ENCODE measurements at regions not wholly inside any gene's neighbourhood (a gene's known extent, or its start where the extent isn't known, plus 50 kb on each side); places are given as distances from the start of the nearest gene placed in this dataset.
"Not testable (repeated sequence)": the region's sequence is repeated elsewhere in the genome, so short reads cannot be mapped to it uniquely, and the experiment has no call there.

GRCh38 chr2:16391986-16392385, 273.6 kb downstream of the CYRIA start:
- no peak for DNase-seq

DNA sequence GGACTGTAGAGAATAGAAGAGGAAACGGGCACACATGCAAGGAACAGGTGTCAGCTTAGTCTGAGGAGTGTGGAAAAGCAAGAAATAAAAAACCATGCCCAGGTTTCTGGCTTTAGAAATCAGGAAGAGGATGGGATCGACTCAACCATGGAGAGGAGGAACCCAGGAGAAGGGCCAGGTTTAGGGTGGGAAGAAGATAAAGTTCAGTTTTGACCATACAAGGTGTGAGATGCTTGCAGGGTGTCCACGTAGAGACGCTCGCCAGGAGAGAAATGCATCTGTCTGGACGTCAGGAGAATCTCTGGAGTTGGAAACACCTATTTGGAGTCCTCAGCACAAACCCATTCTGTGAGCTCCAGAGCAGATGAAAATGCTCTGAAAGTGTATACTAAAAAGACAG, 275.1 kb downstream of the CYRIA start:
- no peak for DNase-seq

DNA sequence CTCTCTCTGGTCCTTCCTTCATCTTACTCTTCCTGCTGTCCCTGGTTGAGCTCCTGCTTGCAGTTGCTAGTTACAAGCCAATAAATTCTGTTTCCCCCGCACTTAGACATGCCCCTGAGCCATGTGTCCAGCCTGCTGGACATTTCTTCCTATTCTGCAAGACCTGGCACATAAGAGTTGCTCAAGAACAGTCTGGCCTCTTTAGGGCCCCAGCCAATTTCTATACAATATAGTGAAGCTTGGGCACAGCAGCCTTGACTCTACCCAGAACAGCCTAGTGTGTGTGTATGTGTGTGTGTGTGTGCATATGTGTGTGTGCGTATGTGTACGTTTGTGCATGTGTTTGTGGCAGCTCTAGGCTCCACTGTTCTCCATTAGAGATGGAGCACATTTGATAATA, 276.0 kb downstream of the CYRIA start:
- no peak for DNase-seq

GRCh38 chr2:16388199-16388830, 277.3 kb downstream of the CYRIA start:
- DNase-seq = not testable (repeated sequence)

- DNase-seq = no peak
Measured at GRCh38 chr2:16387461-16387984, 278.1 kb downstream of the CYRIA start.

DNA sequence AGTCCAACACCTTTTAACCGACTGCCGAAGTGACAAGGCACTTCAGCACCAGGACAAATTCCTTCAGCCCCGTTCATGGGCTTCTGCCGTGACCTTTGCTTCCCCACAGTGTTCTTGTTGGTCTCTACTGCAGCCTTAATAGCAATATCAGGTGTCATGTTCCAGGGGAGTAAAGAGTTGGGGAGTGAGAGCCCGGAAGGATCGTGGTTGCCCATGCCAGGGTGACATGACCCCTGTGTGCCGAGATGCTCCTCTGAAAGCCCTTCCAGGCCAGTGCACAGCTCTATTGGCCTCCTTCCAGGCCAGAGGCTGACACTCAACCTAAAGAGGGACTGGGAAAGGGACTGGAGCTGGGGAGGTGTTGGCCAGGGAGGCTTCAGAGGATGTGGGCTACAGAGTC, 279.2 kb downstream of the CYRIA start:
- no peak for DNase-seq

DNA sequence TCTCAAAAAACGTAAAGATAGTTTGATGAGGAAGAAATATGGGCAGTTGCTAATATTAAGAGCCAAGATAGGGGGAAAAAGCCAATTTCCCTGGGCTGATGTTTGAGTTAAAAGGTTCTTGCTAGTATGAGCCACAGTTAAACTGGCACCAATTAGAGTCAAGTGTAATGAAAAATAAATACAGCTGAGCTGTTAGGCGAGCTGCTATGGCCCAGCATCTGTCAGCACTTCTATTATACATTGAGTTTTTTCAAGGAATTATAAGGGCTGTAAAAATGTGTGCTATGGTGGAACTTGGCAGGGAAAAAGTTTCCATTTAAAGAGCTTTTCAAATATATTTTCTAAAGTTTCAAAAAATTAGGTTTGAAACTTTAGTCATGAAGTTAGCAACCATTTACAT, 279.6 kb downstream of the CYRIA start:
- DNase-seq = no peak

DNA sequence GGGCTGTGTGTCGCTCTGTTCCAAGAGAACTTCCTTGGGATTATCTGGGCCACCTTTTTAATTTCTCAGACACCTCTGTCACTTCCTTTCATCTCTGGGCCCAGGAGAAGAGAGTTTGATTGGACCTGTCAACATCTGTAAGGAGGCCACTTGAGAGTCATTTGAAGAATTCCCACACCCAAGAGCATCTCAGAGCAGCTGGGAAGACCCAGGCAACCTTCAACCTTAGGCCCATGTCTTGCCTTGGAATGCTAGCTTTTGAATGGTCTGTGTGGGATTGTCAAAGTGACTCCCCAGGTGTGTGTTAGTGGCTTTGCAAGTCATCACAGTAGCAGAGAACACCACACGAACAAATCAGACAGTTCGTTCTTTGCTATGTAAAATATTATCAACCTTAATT, 280.3 kb downstream of the CYRIA start:
- no peak for DNase-seq

DNA sequence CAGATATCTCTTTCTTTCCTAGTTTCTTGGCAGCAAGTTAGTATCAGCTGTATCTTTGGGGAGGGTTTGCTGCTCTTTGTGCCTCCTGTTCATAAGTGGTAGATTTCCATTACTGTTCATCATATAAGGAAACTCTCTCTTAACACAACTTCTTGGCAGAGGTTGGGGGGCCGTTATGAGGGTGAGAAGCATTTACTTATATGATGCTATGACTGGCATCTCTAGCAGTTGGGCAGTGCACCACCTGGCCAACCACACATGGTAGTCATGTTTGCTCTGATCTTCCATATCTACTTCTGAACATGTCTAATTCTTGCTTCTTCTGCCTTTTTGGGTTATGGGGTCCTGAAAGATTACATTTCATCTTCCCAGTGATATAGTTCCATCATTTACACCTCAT, 282.2 kb downstream of the CYRIA start:
- DNase-seq = no peak

DNA sequence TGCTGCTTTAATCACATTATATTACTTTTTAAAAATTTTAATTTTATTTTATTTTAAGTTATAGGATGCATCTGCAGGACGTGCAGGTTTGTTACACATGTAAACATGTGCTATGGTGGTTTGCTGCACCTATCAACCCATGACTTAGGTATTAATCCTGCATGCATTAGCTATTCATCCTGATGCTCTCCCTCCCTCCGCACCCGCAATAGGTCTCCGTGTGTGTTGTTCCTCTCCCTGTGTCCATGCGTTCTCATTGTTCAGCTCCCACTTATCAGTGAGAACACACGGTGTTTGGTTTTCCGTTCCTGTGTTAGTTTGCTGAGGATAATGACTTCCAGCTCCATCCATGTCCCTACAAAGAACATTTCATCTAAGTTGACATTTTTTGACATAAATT, 283.2 kb downstream of the CYRIA start:
- DNase-seq = no peak

- no peak for DNase-seq
Measured at GRCh38 chr2:16381511-16381910, 284.1 kb downstream of the CYRIA start.

DNA sequence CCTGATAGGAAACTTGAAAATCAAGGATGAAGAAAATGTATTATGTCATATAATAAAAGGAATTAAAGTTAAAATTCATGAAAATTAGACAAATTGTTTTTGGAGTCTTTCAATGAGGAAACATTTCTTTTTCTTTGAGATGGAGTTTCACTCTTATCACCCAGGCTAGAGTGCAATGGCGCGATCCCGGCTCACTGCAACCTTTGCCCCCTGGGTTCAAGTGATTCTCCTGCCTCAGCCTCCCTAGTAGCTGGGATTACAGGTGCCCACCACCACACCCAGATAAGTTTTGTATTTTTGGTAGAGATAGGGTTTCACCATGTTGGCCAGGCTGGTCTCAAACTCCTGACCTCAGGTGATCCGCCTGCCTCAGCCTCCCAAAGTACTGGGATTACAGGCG, 285.7 kb downstream of the CYRIA start:
- not testable (repeated sequence) for DNase-seq

- not testable (repeated sequence) for DNase-seq
Measured at GRCh38 chr2:16379061-16379460, 286.6 kb downstream of the CYRIA start.

- DNase-seq = no peak
Measured at GRCh38 chr2:16378031-16378430, 287.6 kb downstream of the CYRIA start.

DNA sequence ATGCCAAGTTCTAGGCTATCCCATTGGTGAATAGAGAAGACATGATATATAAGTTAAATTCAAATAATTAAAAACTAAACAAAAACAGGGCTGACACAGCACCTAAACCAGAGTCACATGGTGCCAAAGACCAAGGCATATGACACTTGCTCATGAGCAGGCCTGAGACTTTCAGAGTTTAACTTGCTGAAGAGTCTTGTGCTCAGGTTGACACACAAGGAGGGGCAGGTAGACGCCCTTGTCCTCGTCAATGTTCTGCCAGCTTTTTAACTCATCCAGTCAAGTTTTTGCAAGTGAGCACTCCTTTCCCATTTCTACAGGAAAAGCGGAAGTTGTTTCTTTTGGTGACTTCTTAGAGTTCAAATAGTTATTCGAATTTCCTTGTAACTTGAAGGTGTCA, 289.7 kb downstream of the CYRIA start:
- no peak for DNase-seq

- no peak for DNase-seq
Measured at GRCh38 chr2:16375351-16375750, 290.3 kb downstream of the CYRIA start.

DNA sequence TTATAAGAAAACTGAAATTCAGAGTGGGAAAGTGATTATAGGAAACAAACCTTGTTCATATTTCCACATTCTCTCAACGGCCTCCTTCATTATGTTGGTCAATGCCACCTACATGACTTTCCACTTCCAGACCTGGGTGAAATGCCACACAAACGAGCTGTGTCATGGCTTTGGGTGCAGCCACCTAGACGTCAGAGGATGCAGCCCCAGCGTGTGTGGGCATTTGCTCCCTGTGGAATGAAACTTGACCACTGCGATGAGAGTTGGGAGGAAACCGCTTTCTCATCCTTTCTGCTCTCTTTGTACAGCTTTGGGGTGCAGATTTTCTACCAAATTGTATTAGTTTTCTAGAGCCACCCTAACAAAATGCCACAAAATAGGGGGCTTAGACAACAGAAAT, 291.0 kb downstream of the CYRIA start:
- no peak for DNase-seq

DNA sequence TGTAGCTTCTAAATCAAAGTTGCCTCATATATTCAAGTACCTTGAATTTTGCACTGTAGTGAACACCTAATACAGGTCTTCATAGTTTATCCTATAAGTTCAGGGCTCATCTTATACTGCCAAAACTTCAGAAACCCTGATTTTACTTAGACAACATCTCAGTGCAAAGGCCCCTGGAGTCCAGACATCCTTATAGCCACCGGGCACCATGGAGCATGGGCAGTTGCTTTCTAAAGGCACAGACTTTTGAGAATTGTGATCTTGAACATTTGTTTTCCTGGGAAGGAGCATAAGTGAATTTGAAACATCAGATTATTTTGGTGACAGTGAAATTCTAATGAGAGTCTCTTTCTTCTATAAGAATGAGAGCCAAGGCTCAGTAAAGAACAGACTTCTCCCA, 292.3 kb downstream of the CYRIA start:
- no peak for DNase-seq

DNA sequence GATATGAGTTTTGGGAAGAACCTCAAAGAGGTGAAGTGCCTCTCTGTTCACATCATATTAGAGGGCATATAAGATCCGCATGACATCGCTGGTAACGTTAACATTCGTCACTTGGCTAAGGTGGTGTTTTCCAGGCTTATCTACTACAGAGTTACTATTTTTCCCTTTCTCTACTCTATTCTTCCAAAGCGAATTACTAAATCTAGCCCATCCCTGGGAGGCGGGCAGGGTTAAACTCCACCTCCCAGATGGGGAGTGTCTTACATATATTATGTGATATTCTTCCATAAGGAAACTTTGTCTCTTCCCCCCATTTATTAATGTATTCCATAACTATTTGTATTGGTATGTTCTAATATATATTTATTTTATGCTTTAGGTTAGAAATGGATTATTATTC, 293.9 kb downstream of the CYRIA start:
- no peak for DNase-seq

GRCh38 chr2:16368951-16369350, 296.7 kb downstream of the CYRIA start:
- no peak for DNase-seq

GRCh38 chr2:16368328-16368727, 297.3 kb downstream of the CYRIA start:
- no peak for DNase-seq

- no peak for DNase-seq
Measured at GRCh38 chr2:16365366-16365765, 300.3 kb downstream of the CYRIA start.

- no peak for DNase-seq
Measured at GRCh38 chr2:16363581-16363980, 302.1 kb downstream of the CYRIA start.

DNA sequence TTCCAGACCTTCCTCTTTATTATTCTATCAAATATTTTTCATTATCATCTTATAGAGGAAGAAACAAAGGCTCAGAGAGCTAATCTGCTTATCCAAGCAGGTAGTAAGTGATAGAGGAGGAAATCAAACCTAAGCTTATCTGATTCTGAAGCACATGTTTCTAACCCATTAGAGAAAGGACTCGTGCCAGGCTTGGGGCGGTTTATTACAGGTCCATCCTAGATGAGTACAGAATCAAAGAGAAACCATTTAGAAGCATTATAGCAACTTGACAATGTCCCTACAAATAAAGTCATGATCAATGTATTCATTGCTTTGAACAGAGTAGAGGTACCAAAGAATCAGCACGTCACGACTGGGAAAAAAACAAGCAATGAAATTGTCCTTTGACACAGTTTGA, 303.0 kb downstream of the CYRIA start:
- no peak for DNase-seq

GRCh38 chr2:16361261-16361995, 304.2 kb downstream of the CYRIA start:
- DNase-seq = no peak

Data from T-helper 9 cell (primary cell).